Heart left ventricle (tissue), 13 donors: ENCODE measurements at regions not wholly inside any gene's neighbourhood (a gene's known extent, or its start where the extent isn't known, plus 50 kb on each side); places are given as distances from the start of the nearest gene placed in this dataset.

Experiments
- POLR2A ChIP-seq, 2 donors: fragments of 450-650 bp; IDR thresholded peaks; one replicate each; pipeline ENCODE4 v1.6.1; 2017; ENCODE audit warnings: antibody characterized with exemption in 2 of 2, mild to moderate bottlenecking in 2 of 2, moderate library complexity in 2 of 2
- TF ChIP-seq, protein P1 (sequence below), 12 donors: fragments of 200-600 bp; sonication (generic) in 4 of 12; IDR thresholded peaks; one replicate each; pipeline versions ENCODE4 v1.5.0 to v1.8.0; 2018 to 2022; ENCODE audit warnings: antibody characterized with exemption in 12 of 12, mild to moderate bottlenecking in 5 of 12
- donor health status: ischemic (EF 13 %, LVEDD 7.1; RV severe dilation, severe dysfunction).
- donor health status: DM: no; HTN: yes; CAD: no.
- donor health status: DM: no; HTN: no; CAD: no.
- donor health status: ischemic (EF 25% LVEDD 6.9; RV normal size, moderate dysfunction).
- donor health status: ischemic (EF 25% LVEDD 5.7; RV mildly dilated, moderate dysfunction).
- donor health status: ischemic (EF 35%, LVEDD 5.7; RV mildly dilated, moderate dysfunction).
- donor health status: nonischemic (EF 11% LVEDD 7.7; RV severe dilation, severe dysfunction).
- donor health status: DM: yes; HTN: yes; CAD: no.
- donor health status: PGD.
- donor health status: ischemic (EF 29% LVEDD 5.4; RV normal size, mild dysfunction).
- donor health status: nonischemic (EF 23%, LVEDD 6.1; RV moderate dilation, normal function).

DNA sequence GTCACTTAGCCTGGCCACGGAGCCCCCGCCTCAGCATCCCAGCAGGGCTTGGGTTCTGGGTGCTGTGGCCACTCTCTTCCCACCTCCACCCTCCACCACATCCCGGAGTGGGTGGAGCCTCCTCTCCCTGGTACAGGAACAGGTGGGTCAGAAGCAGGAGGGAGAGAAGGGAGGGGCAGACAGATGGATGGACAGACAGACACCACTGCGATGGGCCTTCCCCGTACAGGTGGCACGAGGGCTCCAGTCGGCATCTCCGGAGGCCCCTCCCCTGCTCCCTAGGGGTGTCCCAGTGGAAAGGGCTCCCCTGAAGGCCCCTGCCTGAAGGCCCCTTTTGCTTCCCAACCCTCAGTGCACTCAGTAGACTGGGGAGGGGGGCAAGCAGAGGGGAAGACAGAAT, 96.9 kb upstream of the TARDBP start:
- TF ChIP-seq, protein P1, sequence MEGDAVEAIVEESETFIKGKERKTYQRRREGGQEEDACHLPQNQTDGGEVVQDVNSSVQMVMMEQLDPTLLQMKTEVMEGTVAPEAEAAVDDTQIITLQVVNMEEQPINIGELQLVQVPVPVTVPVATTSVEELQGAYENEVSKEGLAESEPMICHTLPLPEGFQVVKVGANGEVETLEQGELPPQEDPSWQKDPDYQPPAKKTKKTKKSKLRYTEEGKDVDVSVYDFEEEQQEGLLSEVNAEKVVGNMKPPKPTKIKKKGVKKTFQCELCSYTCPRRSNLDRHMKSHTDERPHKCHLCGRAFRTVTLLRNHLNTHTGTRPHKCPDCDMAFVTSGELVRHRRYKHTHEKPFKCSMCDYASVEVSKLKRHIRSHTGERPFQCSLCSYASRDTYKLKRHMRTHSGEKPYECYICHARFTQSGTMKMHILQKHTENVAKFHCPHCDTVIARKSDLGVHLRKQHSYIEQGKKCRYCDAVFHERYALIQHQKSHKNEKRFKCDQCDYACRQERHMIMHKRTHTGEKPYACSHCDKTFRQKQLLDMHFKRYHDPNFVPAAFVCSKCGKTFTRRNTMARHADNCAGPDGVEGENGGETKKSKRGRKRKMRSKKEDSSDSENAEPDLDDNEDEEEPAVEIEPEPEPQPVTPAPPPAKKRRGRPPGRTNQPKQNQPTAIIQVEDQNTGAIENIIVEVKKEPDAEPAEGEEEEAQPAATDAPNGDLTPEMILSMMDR (IDR thresholded peaks at IDR 0.05) = no peak
- TF ChIP-seq POLR2A (IDR thresholded peaks at IDR 0.05) = no peak
